Karpas-422 (cell line): ENCODE measurements at regions not wholly inside any gene's neighbourhood (a gene's known extent, or its start where the extent isn't known, plus 50 kb on each side); places are given as distances from the start of the nearest gene placed in this dataset.

Experiments used
- DNase-seq: peaks from one replicate; pipeline ENCODE4 v3.0.0-alpha.2; 2015
- H2AFZ ChIP-seq: fragments of 200-600 bp; sonication (generic); 2 replicates; pipeline ENCODE4 v1.6.1; 2014; ENCODE audit warnings: antibody characterized with exemption, low read length, mixed read lengths
- H3K27ac ChIP-seq: fragments of 200-600 bp; sonication (generic); 2 replicates; pipeline ENCODE4 v1.5.1; 2014; ENCODE audit warnings: mild to moderate bottlenecking, low read length, moderate library complexity
- H3K27me3 ChIP-seq: fragments of 200-600 bp; sonication (generic); 2 replicates; pipeline ENCODE4 v1.6.1; 2014; ENCODE audit warnings: low read length, mixed read lengths
- H3K36me3 ChIP-seq: fragments of 200-600 bp; sonication (generic); 2 replicates; pipeline ENCODE4 v1.6.1; 2014; ENCODE audit warnings: low read length, mixed read lengths; ENCODE audit not compliant: insufficient read depth
- H3K4me1 ChIP-seq: fragments of 200-600 bp; sonication (generic); 2 replicates; pipeline ENCODE4 v1.6.1; 2014; ENCODE audit warnings: mild to moderate bottlenecking, low read length, mixed read lengths
- H3K4me2 ChIP-seq: fragments of 200-600 bp; sonication (generic); 2 replicates; pipeline ENCODE4 v1.6.1; 2014; ENCODE audit warnings: low read length, low read depth, mild to moderate bottlenecking; ENCODE audit not compliant: poor library complexity, severe bottlenecking
- H3K4me3 ChIP-seq: fragments of 200-600 bp; sonication (generic); 2 replicates; pipeline ENCODE4 v1.5.1; 2014; ENCODE audit warnings: mild to moderate bottlenecking, antibody characterized with exemption, low read length, mixed read lengths
- H3K79me2 ChIP-seq: fragments of 200-600 bp; sonication (generic); 2 replicates; pipeline ENCODE4 v1.6.1; 2014; ENCODE audit warnings: mild to moderate bottlenecking, low read length, mixed read lengths
- H3K9ac ChIP-seq: fragments of 200-600 bp; sonication (generic); 2 replicates; pipeline ENCODE4 v1.6.0; 2014; ENCODE audit warnings: low read length
- H3K9me2 ChIP-seq: fragments of 200-600 bp; sonication (generic), shearing (Covaris generic); replicated peaks from 2 replicates; pipeline ENCODE4 v1.6.0; 2014; ENCODE audit warnings: mild to moderate bottlenecking, low read length, moderate library complexity; ENCODE audit not compliant: insufficient read depth
- H3K9me3 ChIP-seq: fragments of 300-700, 200-600 bp; sonication (generic); 2 replicates; pipeline ENCODE4 v1.6.1; 2014; ENCODE audit warnings: low read length, mixed read lengths
- H4K20me1 ChIP-seq: fragments of 200-600 bp; sonication (generic); 2 replicates; pipeline ENCODE4 v1.6.1; 2014; ENCODE audit warnings: mild to moderate bottlenecking, antibody characterized with exemption, low read length, low read depth; ENCODE audit not compliant: insufficient read depth

- no peaks in the 10 kb centered on the region for H3K9me3 ChIP-seq
- no peaks in the 10 kb centered on the region for H3K79me2 ChIP-seq
- H3K9ac ChIP-seq, result no peak overlapping the region
- H3K27ac ChIP-seq, result no peak overlapping the region
- no peaks in the 10 kb centered on the region for H3K9me2 ChIP-seq
- H3K4me3 ChIP-seq, result no peak overlapping the region
- no peaks in the 10 kb centered on the region for H3K36me3 ChIP-seq
- no peak overlapping the region for H3K4me2 ChIP-seq
- DNase-seq, result no peak
- no peak overlapping the region for H2AFZ ChIP-seq
- H3K4me1 ChIP-seq, result no peaks in the 10 kb centered on the region
- H4K20me1 ChIP-seq, result no peaks in the 10 kb centered on the region
- no peaks in the 10 kb centered on the region; the same call in 1 of the 2 replicates for H3K27me3 ChIP-seq
Observed at GRCh38 chr10:3902809-3903410, 117.9 kb upstream of the KLF6 start.

- H3K27ac ChIP-seq, result no peak overlapping the region
- H3K79me2 ChIP-seq, result no peaks in the 10 kb centered on the region
- H3K9ac ChIP-seq, result no peak overlapping the region
- no peaks in the 10 kb centered on the region for H3K36me3 ChIP-seq
- H3K4me1 ChIP-seq, result no peaks in the 10 kb centered on the region
- no peaks in the 10 kb centered on the region for H3K27me3 ChIP-seq
- H2AFZ ChIP-seq, result no peak overlapping the region
- H3K4me2 ChIP-seq, result no peak overlapping the region
- DNase-seq, result no peak
- H3K9me2 ChIP-seq, result no peaks in the 10 kb centered on the region
- H4K20me1 ChIP-seq, result no peaks in the 10 kb centered on the region
- H3K4me3 ChIP-seq, result no peak overlapping the region
- H3K9me3 ChIP-seq, result no peaks in the 10 kb centered on the region
Observed at GRCh38 chr10:3902054-3902808, 117.2 kb upstream of the KLF6 start.

- Histone ChIP-seq H3K9ac (no peak overlapping the region), H3K9me3 (no peaks in the 10 kb centered on the region), H2AFZ (no peak overlapping the region), H3K79me2 (no peaks in the 10 kb centered on the region), H3K36me3 (no peaks in the 10 kb centered on the region), H3K4me2 (no peak overlapping the region), H3K4me1 (no peaks in the 10 kb centered on the region), H4K20me1 (no peaks in the 10 kb centered on the region), H3K27ac (no peak overlapping the region), H3K4me3 (no peak overlapping the region), H3K9me2 (no peaks in the 10 kb centered on the region), H3K27me3 (no peaks in the 10 kb centered on the region)
- DNase-seq, result no peak
Observed at GRCh38 chr10:3901370-3901769, 116.4 kb upstream of the KLF6 start.

GRCh38 chr10:3900391-3900790, 115.4 kb upstream of the KLF6 start:
- no peak overlapping the region for H3K4me3 ChIP-seq
- H3K27ac ChIP-seq, result no peak overlapping the region
- H2AFZ ChIP-seq, result no peak overlapping the region

GRCh38 chr10:3898821-3899220, 113.8 kb upstream of the KLF6 start:
- no peaks in the 10 kb centered on the region for H4K20me1 ChIP-seq
- no peak overlapping the region for H3K4me2 ChIP-seq
- no peak overlapping the region for H3K27ac ChIP-seq
- no peaks in the 10 kb centered on the region for H3K36me3 ChIP-seq
- H3K4me1 ChIP-seq, result no peaks in the 10 kb centered on the region
- H3K79me2 ChIP-seq, result no peaks in the 10 kb centered on the region
- no peak overlapping the region for H3K9ac ChIP-seq
- H3K9me3 ChIP-seq, result no peaks in the 10 kb centered on the region
- no peak overlapping the region for H3K4me3 ChIP-seq
- DNase-seq, result no peak
- no peaks in the 10 kb centered on the region for H3K27me3 ChIP-seq
- no peaks in the 10 kb centered on the region for H3K9me2 ChIP-seq
- H2AFZ ChIP-seq, result no peak overlapping the region

More at GRCh38 chr10:3900391-3900790, 115.4 kb upstream of the KLF6 start:
- H3K9ac ChIP-seq, result no peak overlapping the region
- no peaks in the 10 kb centered on the region for H3K27me3 ChIP-seq
- H3K9me2 ChIP-seq, result no peaks in the 10 kb centered on the region
- no peaks in the 10 kb centered on the region for H3K36me3 ChIP-seq
- DNase-seq, result no peak
- H3K9me3 ChIP-seq, result no peaks in the 10 kb centered on the region
- H3K4me2 ChIP-seq, result no peak overlapping the region
- no peaks in the 10 kb centered on the region for H3K4me1 ChIP-seq
- no peaks in the 10 kb centered on the region for H4K20me1 ChIP-seq
- H3K79me2 ChIP-seq, result no peaks in the 10 kb centered on the region

- Histone ChIP-seq H3K9me3 (no peaks in the 10 kb centered on the region), H2AFZ (no peak overlapping the region)
Observed at GRCh38 chr10:3897156-3897555, 112.1 kb upstream of the KLF6 start.

GRCh38 chr10:3896161-3896560, 111.2 kb upstream of the KLF6 start:
- no peak for DNase-seq
- H4K20me1 ChIP-seq, result no peaks in the 10 kb centered on the region
- H3K36me3 ChIP-seq, result no peaks in the 10 kb centered on the region
- no peak overlapping the region for H3K4me2 ChIP-seq
- H3K27ac ChIP-seq, result no peak overlapping the region
- no peaks in the 10 kb centered on the region for H3K9me3 ChIP-seq
- no peak overlapping the region for H2AFZ ChIP-seq
- H3K4me3 ChIP-seq, result no peak overlapping the region
- no peak overlapping the region for H3K9ac ChIP-seq
- H3K4me1 ChIP-seq, result no peaks in the 10 kb centered on the region
- no peaks in the 10 kb centered on the region for H3K79me2 ChIP-seq
- no peaks in the 10 kb centered on the region for H3K9me2 ChIP-seq
- H3K27me3 ChIP-seq, result no peaks in the 10 kb centered on the region

More at GRCh38 chr10:3897156-3897555, 112.1 kb upstream of the KLF6 start:
- no peak overlapping the region for H3K4me2 ChIP-seq
- H3K27me3 ChIP-seq, result no peaks in the 10 kb centered on the region
- no peaks in the 10 kb centered on the region for H3K4me1 ChIP-seq
- H3K4me3 ChIP-seq, result no peak overlapping the region
- H3K9ac ChIP-seq, result no peak overlapping the region
- H3K36me3 ChIP-seq, result no peaks in the 10 kb centered on the region
- no peaks in the 10 kb centered on the region for H4K20me1 ChIP-seq
- no peak for DNase-seq
- H3K27ac ChIP-seq, result no peak overlapping the region
- H3K9me2 ChIP-seq, result no peaks in the 10 kb centered on the region
- no peaks in the 10 kb centered on the region for H3K79me2 ChIP-seq

- Histone ChIP-seq H3K9me3 (no peaks in the 10 kb centered on the region), H4K20me1 (no peaks in the 10 kb centered on the region), H3K4me3 (no peak overlapping the region), H3K4me1 (no peaks in the 10 kb centered on the region), H3K9me2 (no peaks in the 10 kb centered on the region), H2AFZ (no peak overlapping the region), H3K9ac (no peak overlapping the region), H3K79me2 (no peaks in the 10 kb centered on the region), H3K4me2 (no peak overlapping the region), H3K36me3 (no peaks in the 10 kb centered on the region), H3K27ac (no peak overlapping the region), H3K27me3 (no peaks in the 10 kb centered on the region)
- DNase-seq, result no peak
Observed at GRCh38 chr10:3895045-3895631, 110.1 kb upstream of the KLF6 start.
